Psoas muscle (tissue), 7 donors: ENCODE measurements at regions not wholly inside any gene's neighbourhood (a gene's known extent, or its start where the extent isn't known, plus 50 kb on each side); places are given as distances from the start of the nearest gene placed in this dataset.

ENCODE experiments used
- ATAC-seq, 4 donors: fragments of 200-7000 bp; cut with Tn5 transposase; one replicate each; pipeline ENCODE4 v1.9.1; 2020; ENCODE audit warnings: moderate library complexity in 3 of 4, mild to moderate bottlenecking in 2 of 4
- DNase-seq, 2 donors: peaks; one replicate each; pipeline ENCODE4 v3.0.0-alpha.2; 2020
- H3K27ac ChIP-seq: fragments of 200-600 bp; one replicate; pipeline ENCODE4 v1.8.0; 2022
- H3K27me3 ChIP-seq, 3 donors: fragments of 200-600 bp in 1 of 3; one replicate each; pipeline versions ENCODE4 v1.6.1 to v1.8.0; 2013 to 2022; ENCODE audit warnings: low read length in 2 of 3, mild to moderate bottlenecking in 2 of 3, moderate library complexity in 1 of 3; ENCODE audit not compliant: insufficient read depth in 3 of 3
- H3K36me3 ChIP-seq, 2 donors: fragments of 200-600 bp in 1 of 2; one replicate each; pipeline versions ENCODE4 v1.6.1 to v1.8.0; 2013 to 2022; ENCODE audit warnings: low read depth in 1 of 2, mild to moderate bottlenecking in 1 of 2, moderate library complexity in 1 of 2; ENCODE audit not compliant: insufficient read depth in 1 of 2
- H3K4me1 ChIP-seq: fragments of 200-600 bp; one replicate; pipeline ENCODE4 v1.8.0; 2022
- H3K4me3 ChIP-seq: fragments of 200-600 bp; one replicate; pipeline ENCODE4 v1.8.0; 2022; ENCODE audit warnings: mild to moderate bottlenecking
- H3K9me3 ChIP-seq: fragments of 200-600 bp; one replicate; pipeline ENCODE4 v1.8.0; 2022
- CTCF ChIP-seq: fragments of 200-600 bp; IDR thresholded peaks from one replicate; pipeline ENCODE4 v1.8.0; 2022; ENCODE audit warnings: antibody characterized with exemption
- WGBS, 3 donors: extraction: QIAGEN DNeasy Blood & Tissue Kit; methylation state at CpG; one replicate each; pipeline versions ENCODE4 v1.1.6 to v1.1.7; 2013; 5-methylcytosine and 5-hydroxymethylcytosine counted together
- intact Hi-C, 2 donors: fragments of 100-400 bp; cut with DNase I; formaldehyde crosslinking; loops; one replicate each; pipeline versions ENCODE4 v1.11.0 to v1.14.2; 2022
- donor health status: healthy with polysubstance abuse.
- donor health status: DM: no; HTN: no; CAD: no; lungs with moderate emphysema.
- donor health status: Bipolar disorder and iron deficiency.
- donor health status: healthy.
- donor health status: DM: yes; HTN: yes; CAD: no.
- donor health status: DM: no; HTN: no; CAD: no.
- donor health status: DM: yes; HTN: yes; CAD: no.

DNA sequence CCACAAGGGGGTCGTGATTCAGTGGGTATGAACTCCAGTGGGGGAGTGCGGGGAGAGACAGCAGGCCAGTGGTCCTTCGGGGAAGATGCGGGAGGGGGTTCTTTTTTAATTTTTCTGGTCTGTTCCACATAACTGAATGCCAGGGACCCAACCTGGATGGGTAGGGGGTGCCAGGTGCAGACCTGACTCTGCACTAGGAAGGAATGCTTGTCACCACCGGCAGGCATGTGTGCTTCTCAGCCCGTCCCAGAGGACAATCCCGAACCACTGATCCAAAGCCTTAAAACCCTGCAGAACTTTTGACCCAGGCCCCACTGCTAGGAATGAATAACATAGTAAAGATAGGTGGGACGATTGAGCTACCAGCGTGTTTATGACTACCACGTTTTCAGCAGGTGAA is 72.0 kb downstream of the DIO3 start:
- no peaks in the 10 kb centered on the region for H3K4me1 ChIP-seq
- no peak overlapping the region for H3K4me3 ChIP-seq
- no peaks in the 10 kb centered on the region for H3K9me3 ChIP-seq
- 77 to 83% (median 80%) methylated on average over 10 of the region's 10 CpGs for WGBS, 3 donors
- DNase-seq (no peak), ATAC-seq (no peak)
- peaks cover 0 to 9% (median 0%) of the 10 kb centered on the region in 3 donors for H3K27me3 ChIP-seq
- TF ChIP-seq CTCF = no peak
- intact Hi-C loops = no loop called here
- no peaks in the 10 kb centered on the region for H3K36me3 ChIP-seq
- H3K27ac ChIP-seq = no peak overlapping the region

DNA sequence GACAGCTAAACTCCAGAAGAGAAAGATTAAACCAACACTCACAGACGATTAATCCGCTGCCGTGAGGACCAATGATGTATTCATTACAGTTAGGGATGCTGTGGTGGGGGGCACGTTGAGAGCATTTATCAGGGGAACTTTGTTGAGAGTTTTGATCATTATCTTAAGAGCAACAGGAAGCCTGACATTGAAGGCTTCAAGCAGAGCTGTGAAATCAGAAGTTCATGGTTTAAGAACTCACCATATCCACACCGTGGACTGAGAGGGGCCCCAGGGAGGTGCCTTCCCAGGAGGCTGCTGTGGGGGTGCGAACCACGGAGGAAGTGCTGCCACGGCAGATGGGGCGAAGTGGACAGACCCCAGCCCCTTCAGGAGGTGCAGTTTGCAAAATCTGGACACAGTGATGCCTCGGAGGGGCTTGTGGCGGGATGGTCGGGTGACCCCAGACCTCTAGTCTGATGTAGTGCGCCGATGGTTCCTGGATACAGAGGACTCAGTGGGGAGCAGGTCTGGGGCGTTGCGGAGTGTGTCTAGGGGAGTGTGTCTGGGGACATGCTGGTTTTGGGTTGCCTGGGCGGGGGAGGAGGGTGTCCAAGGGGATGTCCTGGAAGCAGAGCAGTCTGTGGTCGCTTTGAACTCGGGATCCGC is 73.0 kb downstream of the DIO3 start:
- ATAC-seq = no peak
- 59 to 69% (median 66%) methylated on average over 20 of the region's 20 CpGs for WGBS, 3 donors
- intact Hi-C loops = no loop called here

GRCh38 chr14:101634850-101635748 is 73.8 kb downstream of the DIO3 start:
- no peak for ATAC-seq

More for the DNA sequence above, 73.0 kb downstream of the DIO3 start:
- no peak for DNase-seq
- Histone ChIP-seq H3K9me3 (no peaks in the 10 kb centered on the region), H3K4me1 (no peaks in the 10 kb centered on the region), H3K4me3 (no peak overlapping the region), H3K36me3 (no peaks in the 10 kb centered on the region), H3K27me3 (peaks cover 0 to 9% (median 0%) of the 10 kb centered on the region in 3 donors), H3K27ac (no peak overlapping the region)
- TF ChIP-seq CTCF = no peak

DNA sequence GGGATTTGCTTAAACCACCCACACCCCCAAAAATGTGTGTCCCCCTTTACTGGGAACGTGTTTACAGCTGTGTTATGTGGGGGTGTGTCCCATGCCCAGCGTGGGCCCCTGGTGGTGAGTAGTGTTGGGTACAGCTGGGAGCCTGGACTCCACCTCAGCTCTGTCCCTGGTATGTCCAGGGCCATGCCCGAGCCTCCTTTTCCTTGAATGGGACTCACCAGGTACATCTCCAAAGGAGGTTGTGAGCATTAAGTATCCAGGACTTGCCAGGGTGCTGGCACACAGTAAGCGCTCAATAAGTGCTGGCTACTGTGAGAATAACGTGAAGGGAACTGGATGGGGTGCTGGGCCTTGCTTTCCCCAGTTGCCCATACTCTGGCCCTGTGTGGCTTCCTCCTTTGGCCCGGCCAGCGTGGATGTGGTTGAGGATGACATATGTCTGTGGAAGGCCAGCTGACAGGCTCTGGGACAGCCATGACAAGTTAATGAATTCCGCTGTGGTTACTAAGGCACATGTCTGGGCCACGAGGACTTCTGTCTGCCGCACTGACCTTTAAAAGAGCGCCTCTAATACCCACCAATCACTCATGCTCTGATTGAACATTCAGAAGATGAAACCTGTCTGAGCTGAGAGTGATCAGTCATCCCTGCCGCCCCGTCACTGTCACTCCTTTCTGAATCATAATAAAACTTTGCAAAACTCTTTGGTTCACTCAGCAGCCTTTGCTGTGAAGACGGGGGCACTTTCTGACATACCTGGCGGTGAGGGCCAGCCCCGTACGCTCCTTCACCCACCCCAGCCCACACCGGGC is 74.7 kb downstream of the DIO3 start:
- 78 to 81% (median 79%) methylated on average over 18 of the region's 18 CpGs for WGBS, 3 donors
- peaks cover 0 to 9% (median 0%) of the 10 kb centered on the region in 3 donors for H3K27me3 ChIP-seq

More at GRCh38 chr14:101634850-101635748, 73.8 kb downstream of the DIO3 start:
- WGBS, 3 donors = 85 to 91% (median 88%) methylated on average over 40 to 56 of the region's 56 CpGs
- no peak for DNase-seq
- H3K36me3 ChIP-seq = no peaks in the 10 kb centered on the region
- H3K27ac ChIP-seq = no peak overlapping the region
- intact Hi-C loops = no loop called here
- no peaks in the 10 kb centered on the region for H3K9me3 ChIP-seq
- TF ChIP-seq CTCF = no peak
- no peak overlapping the region for H3K4me3 ChIP-seq
- peaks cover 0 to 9% (median 0%) of the 10 kb centered on the region in 3 donors for H3K27me3 ChIP-seq
- no peaks in the 10 kb centered on the region for H3K4me1 ChIP-seq

More for the DNA sequence above, 74.7 kb downstream of the DIO3 start:
- Histone ChIP-seq H3K4me1 (no peaks in the 10 kb centered on the region), H3K9me3 (no peaks in the 10 kb centered on the region), H3K36me3 (no peaks in the 10 kb centered on the region), H3K27ac (no peak overlapping the region), H3K4me3 (no peak overlapping the region)
- no peak for ATAC-seq
- intact Hi-C loops = no loop called here
- TF ChIP-seq CTCF = no peak
- DNase-seq = no peak
